Lung (tissue), 11 donors: ENCODE measurements at regions not wholly inside any gene's neighbourhood (a gene's known extent, or its start where the extent isn't known, plus 50 kb on each side); places are given as distances from the start of the nearest gene placed in this dataset.

Experiments
- ATAC-seq: fragments of 200-7000 bp; cut with Tn5 transposase; one replicate; pipeline ENCODE4 v1.9.1; 2020; ENCODE audit warnings: moderate number of reproducible peaks; ENCODE audit not compliant: insufficient read depth, low FRiP score
- DNase-seq, 3 donors: peaks; one replicate each; pipeline ENCODE4 v3.0.0-alpha.2; 2013 to 2017
- H3K27ac ChIP-seq, 2 donors: one replicate each; pipeline ENCODE4 v1.5.1; 2013; ENCODE audit warnings: mild to moderate bottlenecking in 2 of 2, moderate library complexity in 2 of 2, control low read depth in 1 of 2, inconsistent platforms in 1 of 2, low read depth in 1 of 2, low read length in 1 of 2
- H3K27me3 ChIP-seq, 3 donors: one replicate each; pipeline ENCODE4 v1.5.1; 2013; ENCODE audit warnings: low read length in 2 of 3; ENCODE audit not compliant: control insufficient read depth in 3 of 3, insufficient read depth in 3 of 3
- H3K36me3 ChIP-seq, 4 donors: one replicate each; pipeline ENCODE4 v1.5.1; 2013; ENCODE audit warnings: low read length in 4 of 4, mild to moderate bottlenecking in 1 of 4, moderate library complexity in 1 of 4; ENCODE audit not compliant: control insufficient read depth in 4 of 4, insufficient read depth in 4 of 4
- H3K4me1 ChIP-seq, 5 donors: one replicate each; pipeline ENCODE4 v1.5.1; 2013; ENCODE audit warnings: low read length in 5 of 5, mild to moderate bottlenecking in 2 of 5, moderate library complexity in 1 of 5; ENCODE audit not compliant: control insufficient read depth in 5 of 5, insufficient read depth in 5 of 5
- H3K4me3 ChIP-seq: one replicate; pipeline ENCODE4 v1.5.1; 2013; ENCODE audit warnings: mild to moderate bottlenecking, control low read depth, moderate library complexity
- H3K9ac ChIP-seq, 2 donors: one replicate each; pipeline ENCODE4 v1.5.1; 2013; ENCODE audit warnings: low read length in 2 of 2, control low read depth in 1 of 2; ENCODE audit not compliant: insufficient read depth in 1 of 2
- H3K9me3 ChIP-seq, 4 donors: one replicate each; pipeline ENCODE4 v1.5.1; 2013; ENCODE audit warnings: low read length in 3 of 4, mild to moderate bottlenecking in 1 of 4, moderate library complexity in 1 of 4; ENCODE audit not compliant: control insufficient read depth in 4 of 4, insufficient read depth in 3 of 4
- WGBS, 2 donors: extraction: QIAGEN DNeasy Blood & Tissue Kit; methylation state at CpG; one replicate each; pipeline ENCODE4 v1.1.7; 2013; 5-methylcytosine and 5-hydroxymethylcytosine counted together
- TF ChIP-seq, protein P1 (sequence below): IDR thresholded peaks from 2 replicates; pipeline ENCODE4 v1.5.1; 2012; ENCODE audit warnings: mild to moderate bottlenecking; ENCODE audit errors: control extremely low read depth, extremely low read depth
- donor health status: control.
- donor health status: control.
- donor health status: Bipolar disorder and iron deficiency.
- donor health status: healthy.
- donor health status: DM: yes; HTN: yes; CAD: no.

DNA sequence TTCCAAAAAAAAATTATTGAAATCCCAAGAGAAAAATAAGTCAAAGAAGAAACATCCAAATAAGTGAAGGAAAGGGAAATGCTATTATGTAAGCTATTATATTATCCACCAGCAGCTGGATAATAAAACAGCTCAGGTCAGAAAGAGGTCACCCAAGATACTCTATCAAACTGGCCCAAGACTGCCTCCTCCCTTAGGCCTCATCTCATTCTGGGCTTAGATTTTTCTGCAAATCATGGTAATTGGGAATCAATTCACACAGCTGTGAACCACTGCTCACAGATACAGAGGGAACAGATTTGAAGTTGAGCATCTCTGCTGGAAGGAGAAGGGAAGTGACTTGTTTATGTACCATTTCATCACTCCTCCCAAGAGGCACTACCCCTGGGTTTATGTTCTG is 294.6 kb upstream of the DPPA4 start:
- no peak overlapping the region for H3K27ac ChIP-seq
- H3K9me3 ChIP-seq = peaks cover 0 to 6% (median 0%) of the 10 kb centered on the region in 4 donors
- no peaks in the 10 kb centered on the region for H3K27me3 ChIP-seq
- H3K9ac ChIP-seq = no peak overlapping the region
- TF ChIP-seq, protein P1, sequence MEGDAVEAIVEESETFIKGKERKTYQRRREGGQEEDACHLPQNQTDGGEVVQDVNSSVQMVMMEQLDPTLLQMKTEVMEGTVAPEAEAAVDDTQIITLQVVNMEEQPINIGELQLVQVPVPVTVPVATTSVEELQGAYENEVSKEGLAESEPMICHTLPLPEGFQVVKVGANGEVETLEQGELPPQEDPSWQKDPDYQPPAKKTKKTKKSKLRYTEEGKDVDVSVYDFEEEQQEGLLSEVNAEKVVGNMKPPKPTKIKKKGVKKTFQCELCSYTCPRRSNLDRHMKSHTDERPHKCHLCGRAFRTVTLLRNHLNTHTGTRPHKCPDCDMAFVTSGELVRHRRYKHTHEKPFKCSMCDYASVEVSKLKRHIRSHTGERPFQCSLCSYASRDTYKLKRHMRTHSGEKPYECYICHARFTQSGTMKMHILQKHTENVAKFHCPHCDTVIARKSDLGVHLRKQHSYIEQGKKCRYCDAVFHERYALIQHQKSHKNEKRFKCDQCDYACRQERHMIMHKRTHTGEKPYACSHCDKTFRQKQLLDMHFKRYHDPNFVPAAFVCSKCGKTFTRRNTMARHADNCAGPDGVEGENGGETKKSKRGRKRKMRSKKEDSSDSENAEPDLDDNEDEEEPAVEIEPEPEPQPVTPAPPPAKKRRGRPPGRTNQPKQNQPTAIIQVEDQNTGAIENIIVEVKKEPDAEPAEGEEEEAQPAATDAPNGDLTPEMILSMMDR = no peak
- no peak overlapping the region for H3K4me3 ChIP-seq
- no peaks in the 10 kb centered on the region for H3K4me1 ChIP-seq
- no peak for DNase-seq
- H3K36me3 ChIP-seq = no peaks in the 10 kb centered on the region
- no peak for ATAC-seq

DNA sequence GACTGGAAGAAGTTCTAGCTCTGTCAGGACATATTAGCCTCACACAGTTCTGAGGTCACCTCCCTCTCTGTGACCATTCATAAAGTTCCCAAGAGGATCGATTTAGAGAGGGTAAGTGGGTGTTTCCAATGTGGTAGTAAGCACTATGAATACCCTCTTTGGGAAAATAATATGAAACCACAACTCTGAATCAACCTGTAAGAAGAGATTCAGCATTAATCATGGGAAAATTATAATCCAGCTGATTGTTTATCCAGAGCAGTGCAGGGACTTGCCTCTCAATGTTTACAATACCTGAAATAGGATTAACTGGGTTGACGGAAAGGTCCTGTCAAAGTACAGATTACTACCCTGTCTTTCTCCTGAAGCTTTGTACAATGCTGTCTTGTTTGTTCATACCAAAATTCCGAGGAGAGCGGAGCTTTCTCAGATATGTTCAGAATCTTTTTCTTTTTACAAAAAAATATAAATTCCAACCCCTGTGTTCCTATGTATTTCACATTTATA is 302.9 kb upstream of the DPPA4 start:
- WGBS, 2 donors = 80 to 84% methylated on average over 4 of the region's 4 CpGs
- no peak for DNase-seq
- H3K27ac ChIP-seq = no peak overlapping the region
- H3K9me3 ChIP-seq = peaks cover 0 to 2% (median 0%) of the 10 kb centered on the region in 4 donors
- no peak for ATAC-seq
- TF ChIP-seq, protein P1 = no peak
- H3K27me3 ChIP-seq = no peaks in the 10 kb centered on the region
- H3K4me3 ChIP-seq = no peak overlapping the region
- H3K4me1 ChIP-seq = no peaks in the 10 kb centered on the region
- no peaks in the 10 kb centered on the region for H3K36me3 ChIP-seq
- no peak overlapping the region for H3K9ac ChIP-seq

- no peaks in the 10 kb centered on the region for H3K4me1 ChIP-seq
- no peaks in the 10 kb centered on the region for H3K27me3 ChIP-seq
- ATAC-seq = no peak
- peaks cover 0 to 2% (median 0%) of the 10 kb centered on the region in 4 donors for H3K9me3 ChIP-seq
- TF ChIP-seq, protein P1 = no peak
- no peak overlapping the region for H3K27ac ChIP-seq
- H3K9ac ChIP-seq = no peak overlapping the region
- no peak for DNase-seq
- no peaks in the 10 kb centered on the region for H3K36me3 ChIP-seq
- H3K4me3 ChIP-seq = no peak overlapping the region
- WGBS, 2 donors = 86 to 89% methylated on average over 1 of the region's 1 CpG
These were observed 304.7 kb upstream of the DPPA4 start for GRCh38 chr3:109642025-109642424.

DNA sequence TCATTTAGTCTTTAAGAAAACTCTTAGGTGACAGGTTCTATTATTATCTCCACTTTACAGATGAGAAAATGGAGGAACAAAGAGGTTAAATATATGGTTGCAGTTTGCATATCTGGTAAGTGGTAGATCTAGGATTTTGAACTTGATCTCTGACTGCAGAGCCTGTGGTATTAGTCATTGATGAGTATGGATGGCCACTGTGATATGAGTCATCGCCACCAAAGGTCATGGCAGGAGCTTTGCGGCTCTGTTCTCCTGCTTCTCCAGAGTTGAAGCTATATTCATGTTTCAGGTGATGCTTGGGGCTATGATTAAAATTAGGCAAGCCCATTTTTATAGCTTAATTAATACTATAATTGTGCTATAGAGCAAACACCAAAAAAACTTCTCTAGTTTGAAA is 306.2 kb upstream of the DPPA4 start:
- Histone ChIP-seq H3K4me3 (no peak overlapping the region), H3K9me3 (peaks cover 0 to 3% (median 0%) of the 10 kb centered on the region in 4 donors), H3K36me3 (no peaks in the 10 kb centered on the region), H3K27ac (no peak overlapping the region), H3K9ac (no peak overlapping the region), H3K27me3 (no peaks in the 10 kb centered on the region), H3K4me1 (no peaks in the 10 kb centered on the region)
- TF ChIP-seq, protein P1 = no peak
- no peak for ATAC-seq
- WGBS, 2 donors = 42 to 73% methylated on average over 2 of the region's 2 CpGs
- no peak for DNase-seq
